Esophagus mucosa (tissue), 1 donor: ENCODE measurements at regions not wholly inside any gene's neighbourhood (a gene's known extent, or its start where the extent isn't known, plus 50 kb on each side); places are given as distances from the start of the nearest gene placed in this dataset.
A peak's percentile ranks its signal among the peaks of the same experiment; 100 is the strongest.
"Not testable (repeated sequence)": the region's sequence is repeated elsewhere in the genome, so short reads cannot be mapped to it uniquely, and the experiment has no call there.

Experiments
- ATAC-seq: fragments of 200-7000 bp; cut with Tn5 transposase; one replicate; pipeline ENCODE4 v1.9.1; 2020
- donor health status: DM: yes; HTN: yes; CAD: no.

DNA sequence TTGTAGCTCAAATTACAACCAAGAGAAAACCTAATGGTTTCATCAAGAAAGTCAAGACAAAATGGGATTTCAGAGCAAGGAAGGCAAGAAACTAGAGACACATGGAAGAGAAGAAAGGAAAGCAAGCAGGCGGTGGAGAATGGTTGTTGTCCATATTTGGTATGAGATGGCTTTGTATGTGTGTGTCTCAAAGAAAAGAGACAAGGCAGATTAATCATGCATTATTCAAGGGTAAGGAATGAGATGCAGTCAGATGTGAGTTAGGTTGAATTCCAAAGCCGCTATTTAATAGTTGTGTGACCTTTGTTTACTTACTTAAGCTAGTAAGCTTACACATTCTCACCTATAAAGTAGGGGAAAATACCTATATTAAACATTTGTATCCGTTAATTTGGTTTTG lies 1029.6 kb downstream of the CDH11 start:
- peak; percentile 73 for ATAC-seq

DNA sequence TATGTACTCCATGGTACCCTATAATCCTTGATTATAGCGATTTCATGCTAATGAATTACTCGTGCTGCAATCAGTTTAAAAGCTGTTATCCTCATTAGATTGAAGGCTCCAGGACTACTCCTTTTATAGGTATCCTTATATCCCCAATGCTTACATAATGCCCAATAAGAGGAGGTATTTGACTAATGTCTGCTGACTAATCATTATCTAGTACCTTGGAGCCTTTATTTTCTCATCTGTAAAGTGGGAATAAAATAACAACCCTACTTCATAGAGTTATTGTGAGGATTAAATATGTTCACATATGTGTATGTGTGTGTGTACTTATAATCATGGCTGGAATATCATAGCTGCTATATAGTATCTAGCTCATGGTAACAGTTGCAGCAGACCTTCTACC lies 1031.5 kb downstream of the CDH11 start:
- ATAC-seq: no peak

- no peak for ATAC-seq
Observed at GRCh38 chr16:64089697-64090096, 1032.2 kb downstream of the CDH11 start.

GRCh38 chr16:64088838-64089237 lies 1033.0 kb downstream of the CDH11 start:
- ATAC-seq: no peak

- ATAC-seq: no peak
Observed at GRCh38 chr16:64085296-64085695, 1036.6 kb downstream of the CDH11 start.

GRCh38 chr16:64084706-64085105 lies 1037.2 kb downstream of the CDH11 start:
- no peak for ATAC-seq

GRCh38 chr16:64083428-64084129 lies 1038.3 kb downstream of the CDH11 start:
- no peak for ATAC-seq

DNA sequence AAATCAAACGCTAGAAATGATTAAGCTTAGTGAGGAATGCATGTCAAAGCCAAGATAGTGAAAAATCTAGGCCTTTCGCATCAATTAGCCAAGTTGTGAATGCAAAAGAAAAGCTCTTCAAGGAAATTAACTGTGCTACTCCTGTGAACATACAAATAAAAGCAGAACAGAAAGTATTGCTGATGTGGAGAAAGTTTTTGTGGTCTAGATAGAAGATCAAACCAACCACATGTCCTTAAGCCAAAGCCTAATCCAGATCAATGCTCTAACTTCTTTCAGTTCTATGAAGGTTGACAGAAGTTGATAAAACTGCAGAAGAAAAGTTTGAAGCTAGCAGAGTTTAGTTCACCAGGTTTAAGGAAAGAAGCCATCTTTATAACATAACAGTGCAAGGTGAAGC lies 1044.6 kb downstream of the CDH11 start:
- ATAC-seq: no peak

- no peak for ATAC-seq
Observed at GRCh38 chr16:64074706-64075105, 1047.2 kb downstream of the CDH11 start.

- ATAC-seq: not testable (repeated sequence)
Observed at GRCh38 chr16:64072131-64072730, 1049.6 kb downstream of the CDH11 start.

GRCh38 chr16:64065523-64065922 lies 1056.3 kb downstream of the CDH11 start:
- no peak for ATAC-seq

- no peak for ATAC-seq
Observed at GRCh38 chr16:64061621-64062020, 1060.2 kb downstream of the CDH11 start.

GRCh38 chr16:64060631-64061030 lies 1061.2 kb downstream of the CDH11 start:
- ATAC-seq: no peak

GRCh38 chr16:64058685-64059084 lies 1063.2 kb downstream of the CDH11 start:
- no peak for ATAC-seq

GRCh38 chr16:64051824-64052223 lies 1070.0 kb downstream of the CDH11 start:
- peak; percentile 31 for ATAC-seq

DNA sequence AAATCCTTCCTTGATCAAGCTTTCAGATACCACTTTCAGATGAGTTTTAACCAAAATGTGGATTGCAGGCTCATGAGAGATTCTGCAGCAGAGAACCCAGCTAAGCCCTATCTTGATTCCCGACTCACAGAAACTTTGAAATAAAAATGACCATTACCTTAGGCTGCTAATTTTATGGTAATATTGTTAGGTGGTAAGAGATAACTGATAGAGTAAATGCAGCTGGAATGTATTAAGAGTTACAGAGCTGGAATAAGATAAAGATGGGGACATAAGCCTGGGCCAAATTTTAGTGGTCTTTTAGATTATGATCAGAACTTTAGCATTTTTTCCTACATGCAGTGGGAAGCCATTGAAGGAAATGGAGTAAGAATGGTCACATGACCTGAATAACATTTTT lies 1074.0 kb downstream of the CDH11 start:
- ATAC-seq: no peak

DNA sequence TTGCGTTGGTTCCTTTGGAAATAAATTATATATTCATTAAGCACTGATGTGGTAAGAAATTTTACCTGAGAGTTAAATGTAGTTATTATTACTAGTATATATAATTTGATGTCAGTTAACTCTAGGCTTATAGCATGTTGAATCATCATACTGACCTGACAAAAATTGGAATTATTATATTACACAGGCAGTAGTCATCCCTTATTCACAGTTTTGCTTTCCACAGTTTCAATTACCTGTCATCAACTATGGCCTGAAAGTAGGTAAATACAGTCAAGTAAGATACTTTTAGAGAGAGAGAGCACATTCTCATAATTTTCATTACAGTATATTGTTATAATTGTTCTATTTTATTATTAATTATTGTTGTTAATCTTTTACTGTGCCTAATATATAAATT lies 1074.7 kb downstream of the CDH11 start:
- peak; percentile 28 for ATAC-seq

DNA sequence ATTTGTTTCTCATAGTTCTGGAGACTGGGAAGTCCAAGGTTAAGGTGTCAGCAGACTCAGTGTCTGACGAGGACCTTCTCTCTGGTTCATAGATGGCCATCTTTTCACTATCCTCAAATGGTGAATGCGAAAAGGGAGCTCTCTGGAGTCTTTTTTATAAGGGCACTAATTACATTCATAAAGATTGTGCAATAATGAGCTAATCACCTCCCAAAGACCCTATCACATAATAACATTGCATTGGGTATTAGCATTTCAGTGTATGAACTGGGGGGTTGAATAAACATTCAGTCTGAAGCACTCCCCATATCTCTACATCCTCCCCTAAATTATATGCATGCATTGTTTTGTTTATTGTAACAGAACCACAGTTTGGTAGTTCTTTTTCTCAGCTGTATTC lies 1086.5 kb downstream of the CDH11 start:
- no peak for ATAC-seq

DNA sequence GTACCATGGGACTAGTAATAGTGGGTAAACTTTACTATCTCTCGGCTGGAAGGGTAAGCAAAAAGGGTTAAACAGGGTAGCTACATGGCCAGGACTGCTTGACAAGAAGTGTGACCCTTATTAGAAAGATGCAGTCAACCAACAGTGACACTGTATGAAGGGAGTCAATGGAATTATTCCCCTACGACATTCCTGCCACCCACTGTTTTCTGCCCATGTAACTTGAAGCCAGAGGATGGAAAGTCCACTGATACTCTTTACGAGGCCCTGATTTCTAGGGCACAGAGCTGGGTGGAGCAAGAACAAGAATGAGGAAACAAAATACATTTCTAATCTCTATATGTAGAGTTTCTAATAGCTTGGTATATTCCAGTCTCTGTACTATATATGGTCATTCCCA lies 1102.5 kb downstream of the CDH11 start:
- ATAC-seq: no peak

DNA sequence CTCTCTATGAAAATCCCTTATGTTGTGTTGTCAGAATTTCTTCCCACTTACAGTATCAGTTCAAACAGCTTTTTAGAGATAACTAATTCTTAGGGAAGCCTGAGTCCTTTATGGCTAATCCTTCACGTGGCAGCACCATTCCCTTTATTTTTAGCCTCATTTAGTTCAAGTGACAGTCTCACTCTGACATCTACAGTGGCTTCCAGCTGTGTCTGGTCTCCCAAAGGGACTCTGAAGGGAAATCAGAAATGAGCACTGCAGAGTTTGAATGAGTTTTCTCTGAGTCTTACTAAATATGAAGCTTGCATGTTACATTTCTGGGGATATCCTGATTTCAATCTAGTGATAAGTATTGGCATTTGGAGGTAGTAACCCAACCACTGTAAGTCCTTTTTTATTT lies 1104.1 kb downstream of the CDH11 start:
- ATAC-seq: no peak

DNA sequence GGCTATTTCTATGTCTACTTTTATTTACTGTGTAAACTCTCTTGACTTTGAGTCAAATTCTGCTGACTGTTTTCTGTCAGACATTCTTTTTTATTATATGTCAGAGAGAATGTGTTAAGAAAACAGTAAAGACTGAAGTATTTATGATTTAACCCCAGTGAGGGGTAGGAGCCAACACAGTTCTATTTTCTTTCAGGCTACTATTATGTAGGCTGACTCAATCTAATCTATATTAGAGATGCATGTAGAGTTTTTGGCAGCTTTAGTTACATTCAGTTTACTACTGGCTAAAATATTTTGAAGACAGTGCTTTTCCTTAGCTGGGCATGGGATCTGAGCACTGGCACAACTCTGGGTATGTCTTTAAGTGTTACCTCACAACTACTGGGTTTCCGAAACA lies 1108.0 kb downstream of the CDH11 start:
- ATAC-seq: no peak

DNA sequence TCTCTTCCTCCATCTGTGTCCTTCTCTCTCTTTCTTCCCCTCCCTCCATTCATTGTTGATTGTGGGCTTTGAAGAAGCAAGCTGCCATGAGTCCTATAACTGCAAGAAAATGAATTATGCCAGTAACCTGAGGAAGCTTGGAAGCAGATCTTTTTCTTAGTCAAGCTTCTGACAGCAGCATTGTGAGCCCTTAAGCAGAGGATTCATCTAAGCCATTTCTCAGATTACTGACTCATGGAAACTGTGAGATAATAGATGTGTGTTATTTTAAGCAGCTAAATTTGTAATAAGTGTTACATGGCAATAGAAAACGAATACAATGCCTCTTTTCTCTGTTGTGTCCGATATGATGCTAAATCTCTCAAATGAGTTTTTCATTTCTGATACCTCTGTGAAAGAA lies 1109.7 kb downstream of the CDH11 start:
- peak; percentile 33 for ATAC-seq

DNA sequence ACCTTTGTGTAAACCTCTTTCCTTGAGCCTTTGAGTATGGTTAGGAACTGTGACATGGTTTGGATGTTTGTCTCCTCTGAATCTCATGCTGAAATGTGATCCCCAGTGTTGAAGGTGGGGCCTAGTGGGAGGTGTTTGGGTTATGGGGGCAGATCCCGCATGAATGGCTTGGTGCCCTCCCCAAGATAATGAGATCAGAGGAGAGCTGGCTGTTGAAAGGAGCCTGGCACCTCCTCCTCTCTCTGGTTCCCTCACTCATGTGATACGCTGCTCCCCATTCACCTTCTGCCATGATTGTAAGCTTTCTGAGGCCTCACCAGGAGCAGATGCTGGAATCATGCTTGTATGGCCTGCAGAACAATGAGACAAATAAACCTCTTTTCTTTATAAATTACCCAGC lies 1110.2 kb downstream of the CDH11 start:
- no peak for ATAC-seq

DNA sequence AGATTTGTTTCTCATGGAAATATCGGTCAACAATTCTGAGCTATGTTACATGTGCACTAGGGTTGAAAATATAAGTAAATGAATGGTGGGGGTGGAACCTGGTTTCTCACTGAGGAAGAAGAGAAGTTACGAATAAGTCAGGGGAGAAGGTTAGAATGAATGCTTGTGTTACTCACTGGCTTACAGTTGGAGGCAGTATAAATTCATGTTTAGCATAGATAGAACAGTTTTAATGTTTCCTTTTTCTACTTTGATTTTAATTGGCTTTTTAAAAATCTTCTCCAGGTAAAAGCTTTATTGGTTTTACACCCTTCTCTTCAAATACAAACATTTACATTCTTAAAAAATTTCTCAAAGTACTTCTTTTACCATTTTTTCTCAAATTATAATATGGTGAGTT lies 1113.7 kb downstream of the CDH11 start:
- ATAC-seq: no peak

- ATAC-seq: no peak
Observed at GRCh38 chr16:64004116-64004515, 1117.7 kb downstream of the CDH11 start.
